DND-41 (cell line): ENCODE measurements at regions not wholly inside any gene's neighbourhood (a gene's known extent, or its start where the extent isn't known, plus 50 kb on each side); places are given as distances from the start of the nearest gene placed in this dataset.

ENCODE experiments used
- CTCF ChIP-seq: IDR thresholded peaks from 2 replicates; pipeline ENCODE4 v1.5.1; 2012; ENCODE audit warnings: borderline replicate concordance, low read length, moderate library complexity, mild to moderate bottlenecking; ENCODE audit not compliant: poor library complexity, severe bottlenecking; ENCODE audit errors: extremely low read depth
- EZH2 ChIP-seq: IDR thresholded peaks from 3 replicates; pipeline ENCODE4 v1.6.1; 2012; ENCODE audit warnings: borderline replicate concordance, low read depth, mild to moderate bottlenecking, moderate library complexity, low read length, inconsistent platforms; ENCODE audit not compliant: severe bottlenecking

- TF ChIP-seq CTCF (no peak), EZH2 (no peak)
Observed at GRCh38 chr5:107805166-107805565, 134.4 kb upstream of the EFNA5 start.
